ENCODE measurements at regions not wholly inside any gene's neighbourhood (a gene's known extent, or its start where the extent isn't known, plus 50 kb on each side); places are given as distances from the start of the nearest gene placed in this dataset.

DNA sequence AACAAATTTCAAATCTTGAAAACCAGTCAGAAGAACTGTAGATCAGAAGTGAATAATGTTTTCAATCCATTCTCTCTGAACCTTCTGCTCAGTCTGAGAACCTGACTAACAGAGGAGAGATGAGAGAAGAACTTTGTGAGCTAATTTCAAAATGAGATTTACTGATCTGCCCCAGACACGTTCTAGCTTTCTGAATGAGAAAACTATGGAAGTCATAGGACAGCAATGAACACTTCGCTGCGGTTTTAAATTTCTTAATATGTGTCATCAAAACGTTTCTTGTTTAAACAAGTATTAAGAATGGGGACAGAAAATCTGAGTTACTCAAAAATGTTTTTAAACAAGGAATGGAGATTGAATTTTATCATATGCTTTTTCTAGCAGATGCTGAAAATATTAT, 66.6 kb upstream of the FAR2 start:
- TF ChIP-seq, protein P1, sequence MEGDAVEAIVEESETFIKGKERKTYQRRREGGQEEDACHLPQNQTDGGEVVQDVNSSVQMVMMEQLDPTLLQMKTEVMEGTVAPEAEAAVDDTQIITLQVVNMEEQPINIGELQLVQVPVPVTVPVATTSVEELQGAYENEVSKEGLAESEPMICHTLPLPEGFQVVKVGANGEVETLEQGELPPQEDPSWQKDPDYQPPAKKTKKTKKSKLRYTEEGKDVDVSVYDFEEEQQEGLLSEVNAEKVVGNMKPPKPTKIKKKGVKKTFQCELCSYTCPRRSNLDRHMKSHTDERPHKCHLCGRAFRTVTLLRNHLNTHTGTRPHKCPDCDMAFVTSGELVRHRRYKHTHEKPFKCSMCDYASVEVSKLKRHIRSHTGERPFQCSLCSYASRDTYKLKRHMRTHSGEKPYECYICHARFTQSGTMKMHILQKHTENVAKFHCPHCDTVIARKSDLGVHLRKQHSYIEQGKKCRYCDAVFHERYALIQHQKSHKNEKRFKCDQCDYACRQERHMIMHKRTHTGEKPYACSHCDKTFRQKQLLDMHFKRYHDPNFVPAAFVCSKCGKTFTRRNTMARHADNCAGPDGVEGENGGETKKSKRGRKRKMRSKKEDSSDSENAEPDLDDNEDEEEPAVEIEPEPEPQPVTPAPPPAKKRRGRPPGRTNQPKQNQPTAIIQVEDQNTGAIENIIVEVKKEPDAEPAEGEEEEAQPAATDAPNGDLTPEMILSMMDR (optimal IDR thresholded peaks at IDR 0.05 in 1 of 3, IDR thresholded peaks at IDR 0.05 in 1 of 3, conservative IDR thresholded peaks at IDR 0.05 in 1 of 3; ENCODE audit: extremely low read depth in 1 of 3, insufficient read depth in 2 of 3, low read length in 3 of 3), result no peak
- no peaks in the 10 kb centered on the region for H3K79me2 ChIP-seq (ENCODE audit: control insufficient read depth, insufficient read depth, low read length)
- no peaks in the 10 kb centered on the region for H3K36me3 ChIP-seq (ENCODE audit: control insufficient read depth in 2 of 2, extremely low read depth in 1 of 2, insufficient read depth in 2 of 2, low read length in 2 of 2)
- DNase-seq (ENCODE audit: low read depth, low spot score) (no peak), FAIRE-seq (peak; percentile 80)
- H2AFZ ChIP-seq (ENCODE audit: control insufficient read depth, low read length), result peak overlapping the region; percentile 82
- H3K4me1 ChIP-seq (ENCODE audit: control insufficient read depth, extremely low read depth, insufficient read depth, low read length), result peaks cover 15% of the 10 kb centered on the region
- H4K20me1 ChIP-seq (ENCODE audit: control insufficient read depth, extremely low read depth, insufficient read depth, low read length), result no peaks in the 10 kb centered on the region
- H3K9me3 ChIP-seq (ENCODE audit: control insufficient read depth, low read depth, low read length), result no peaks in the 10 kb centered on the region
- H3K9ac ChIP-seq (ENCODE audit: control insufficient read depth, extremely low read depth, insufficient read depth, low read length), result peak overlapping the region; percentile 63
- no peaks in the 10 kb centered on the region for H3K27me3 ChIP-seq (ENCODE audit: control insufficient read depth, extremely low read depth, insufficient read depth, low read length)
- H3K27ac ChIP-seq (ENCODE audit: control insufficient read depth, insufficient read depth, low read length), result peak overlapping the region; percentile 73
- H3K4me2 ChIP-seq (ENCODE audit: control insufficient read depth, extremely low read depth, insufficient read depth, low read depth, low read length), result peak overlapping the region; percentile 69
- peak overlapping the region in 2 of 3 experiments; percentile 29 to 49 for H3K4me3 ChIP-seq (ENCODE audit: control insufficient read depth in 2 of 3, extremely low read depth in 1 of 3, insufficient read depth in 2 of 3, low read depth in 1 of 3, low read length in 3 of 3)
- H3K9me1 ChIP-seq (ENCODE audit: control insufficient read depth, extremely low read depth, insufficient read depth, low read length), result no peaks in the 10 kb centered on the region
- dilution Hi-C loops (cut with MboI; ENCODE audit: extremely low pct_ligation_motif_present, low sequenced_read_pairs), result no loop called here

DNA sequence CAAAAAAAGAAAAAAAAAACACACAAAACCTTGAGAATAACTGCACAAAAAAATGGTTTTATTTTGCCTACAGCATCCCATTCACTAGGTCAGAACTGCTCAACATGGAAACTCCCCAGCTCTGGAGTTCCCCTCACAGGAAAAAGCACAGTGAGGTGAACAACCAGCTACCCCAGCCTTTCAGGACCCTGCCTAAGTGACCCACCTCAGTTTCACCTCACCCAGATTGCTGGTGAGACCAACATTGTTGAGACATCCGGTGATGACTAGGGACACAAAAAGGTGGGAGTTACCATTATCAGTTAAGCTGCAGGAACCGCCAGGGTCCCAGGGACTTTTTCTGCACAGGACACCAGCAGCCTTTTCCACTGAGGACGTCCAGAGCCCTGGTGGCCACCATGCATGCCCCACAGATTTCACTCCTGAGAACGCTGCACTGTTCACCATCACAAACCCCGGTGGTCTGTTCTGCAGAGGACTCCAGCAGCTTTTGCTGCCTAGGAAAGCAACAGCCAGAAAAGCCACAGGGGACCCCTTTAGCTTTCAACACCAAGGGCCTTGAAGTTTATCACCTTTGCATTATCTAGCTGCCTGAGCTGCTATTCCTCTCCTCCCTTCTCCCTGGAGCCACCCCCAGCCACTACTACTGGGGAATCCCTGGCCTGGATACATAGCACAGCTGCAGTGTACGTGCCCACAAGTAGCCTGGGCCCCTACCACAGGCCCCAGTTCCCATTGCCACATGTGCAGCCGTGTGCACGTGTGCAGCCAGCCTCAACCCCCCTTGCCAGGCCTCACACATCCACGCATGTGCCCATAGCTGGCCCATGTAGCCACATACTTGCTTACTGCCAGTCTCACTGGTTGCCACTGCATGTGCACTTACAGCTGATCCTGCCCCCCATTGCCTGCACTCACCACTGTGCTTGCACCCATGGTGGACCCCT, 62.5 kb upstream of the FAR2 start:
- Histone ChIP-seq H4K20me1 (ENCODE audit: control insufficient read depth, extremely low read depth, insufficient read depth, low read length) (no peaks in the 10 kb centered on the region), H3K4me1 (ENCODE audit: control insufficient read depth, extremely low read depth, insufficient read depth, low read length) (peaks cover 15% of the 10 kb centered on the region), H2AFZ (ENCODE audit: control insufficient read depth, low read length) (no peak overlapping the region), H3K27ac (ENCODE audit: control insufficient read depth, insufficient read depth, low read length) (no peak overlapping the region), H3K27me3 (ENCODE audit: control insufficient read depth, extremely low read depth, insufficient read depth, low read length) (no peaks in the 10 kb centered on the region), H3K4me3 (ENCODE audit: control insufficient read depth in 2 of 3, extremely low read depth in 1 of 3, insufficient read depth in 2 of 3, low read depth in 1 of 3, low read length in 3 of 3) (no peak overlapping the region), H3K79me2 (ENCODE audit: control insufficient read depth, insufficient read depth, low read length) (no peaks in the 10 kb centered on the region), H3K4me2 (ENCODE audit: control insufficient read depth, extremely low read depth, insufficient read depth, low read depth, low read length) (no peak overlapping the region), H3K36me3 (ENCODE audit: control insufficient read depth in 2 of 2, extremely low read depth in 1 of 2, insufficient read depth in 2 of 2, low read length in 2 of 2) (no peaks in the 10 kb centered on the region), H3K9ac (ENCODE audit: control insufficient read depth, extremely low read depth, insufficient read depth, low read length) (no peak overlapping the region), H3K9me1 (ENCODE audit: control insufficient read depth, extremely low read depth, insufficient read depth, low read length) (no peaks in the 10 kb centered on the region), H3K9me3 (ENCODE audit: control insufficient read depth, low read depth, low read length) (no peaks in the 10 kb centered on the region)
- DNase-seq (ENCODE audit: low read depth, low spot score) (no peak), FAIRE-seq (no peak)
- dilution Hi-C loops (cut with MboI; ENCODE audit: extremely low pct_ligation_motif_present, low sequenced_read_pairs), result no loop called here
- TF ChIP-seq, protein P1 (optimal IDR thresholded peaks at IDR 0.05 in 1 of 3, IDR thresholded peaks at IDR 0.05 in 1 of 3, conservative IDR thresholded peaks at IDR 0.05 in 1 of 3; ENCODE audit: extremely low read depth in 1 of 3, insufficient read depth in 2 of 3, low read length in 3 of 3), result no peak
- TF ChIP-seq EZH2 (IDR thresholded peaks at IDR 0.05; ENCODE audit: low read length), result no peak

Measured in keratinocyte (primary cell).